GM12874 (cell line): ENCODE measurements at regions not wholly inside any gene's neighbourhood (a gene's known extent, or its start where the extent isn't known, plus 50 kb on each side); places are given as distances from the start of the nearest gene placed in this dataset.

Experiments
- TF ChIP-seq, protein P1 (sequence below): IDR thresholded peaks from 2 replicates; pipeline ENCODE4 v1.5.1; 2011; ENCODE audit warnings: low read depth, mild to moderate bottlenecking, control low read depth, low read length, moderate library complexity; ENCODE audit not compliant: insufficient read depth

DNA sequence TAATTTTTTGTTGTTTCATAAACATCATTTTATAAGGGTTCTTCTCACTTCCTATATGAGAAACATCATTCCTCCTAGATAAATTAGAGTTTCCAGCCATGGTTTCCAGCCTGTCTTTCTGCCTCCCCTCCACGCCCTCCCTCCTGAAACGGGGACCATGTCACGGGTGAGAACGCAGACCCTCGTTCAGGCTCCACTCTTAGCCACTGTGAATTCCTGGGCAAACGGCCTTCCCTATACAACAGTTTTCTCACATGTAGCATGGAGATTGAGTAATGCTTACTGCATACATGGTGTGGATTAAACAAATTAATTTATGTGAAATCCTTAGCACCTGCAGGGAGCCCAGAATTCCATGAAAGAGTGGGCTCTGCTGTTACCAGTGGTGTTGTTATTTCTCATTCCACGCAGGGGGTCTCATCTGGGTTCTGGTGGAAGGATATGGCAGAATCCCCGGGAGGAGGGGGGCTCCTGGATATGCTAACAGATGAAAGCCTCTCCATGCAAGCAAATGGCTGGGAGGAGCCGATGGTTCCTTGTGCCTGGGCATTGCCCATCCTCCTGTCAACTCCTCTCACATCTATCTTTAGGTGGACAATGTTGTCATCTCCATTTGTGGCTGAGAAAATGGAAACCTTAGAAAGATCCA, 54.0 kb upstream of the TWIST2 start:
- TF ChIP-seq, protein P1, sequence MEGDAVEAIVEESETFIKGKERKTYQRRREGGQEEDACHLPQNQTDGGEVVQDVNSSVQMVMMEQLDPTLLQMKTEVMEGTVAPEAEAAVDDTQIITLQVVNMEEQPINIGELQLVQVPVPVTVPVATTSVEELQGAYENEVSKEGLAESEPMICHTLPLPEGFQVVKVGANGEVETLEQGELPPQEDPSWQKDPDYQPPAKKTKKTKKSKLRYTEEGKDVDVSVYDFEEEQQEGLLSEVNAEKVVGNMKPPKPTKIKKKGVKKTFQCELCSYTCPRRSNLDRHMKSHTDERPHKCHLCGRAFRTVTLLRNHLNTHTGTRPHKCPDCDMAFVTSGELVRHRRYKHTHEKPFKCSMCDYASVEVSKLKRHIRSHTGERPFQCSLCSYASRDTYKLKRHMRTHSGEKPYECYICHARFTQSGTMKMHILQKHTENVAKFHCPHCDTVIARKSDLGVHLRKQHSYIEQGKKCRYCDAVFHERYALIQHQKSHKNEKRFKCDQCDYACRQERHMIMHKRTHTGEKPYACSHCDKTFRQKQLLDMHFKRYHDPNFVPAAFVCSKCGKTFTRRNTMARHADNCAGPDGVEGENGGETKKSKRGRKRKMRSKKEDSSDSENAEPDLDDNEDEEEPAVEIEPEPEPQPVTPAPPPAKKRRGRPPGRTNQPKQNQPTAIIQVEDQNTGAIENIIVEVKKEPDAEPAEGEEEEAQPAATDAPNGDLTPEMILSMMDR, result no peak

DNA sequence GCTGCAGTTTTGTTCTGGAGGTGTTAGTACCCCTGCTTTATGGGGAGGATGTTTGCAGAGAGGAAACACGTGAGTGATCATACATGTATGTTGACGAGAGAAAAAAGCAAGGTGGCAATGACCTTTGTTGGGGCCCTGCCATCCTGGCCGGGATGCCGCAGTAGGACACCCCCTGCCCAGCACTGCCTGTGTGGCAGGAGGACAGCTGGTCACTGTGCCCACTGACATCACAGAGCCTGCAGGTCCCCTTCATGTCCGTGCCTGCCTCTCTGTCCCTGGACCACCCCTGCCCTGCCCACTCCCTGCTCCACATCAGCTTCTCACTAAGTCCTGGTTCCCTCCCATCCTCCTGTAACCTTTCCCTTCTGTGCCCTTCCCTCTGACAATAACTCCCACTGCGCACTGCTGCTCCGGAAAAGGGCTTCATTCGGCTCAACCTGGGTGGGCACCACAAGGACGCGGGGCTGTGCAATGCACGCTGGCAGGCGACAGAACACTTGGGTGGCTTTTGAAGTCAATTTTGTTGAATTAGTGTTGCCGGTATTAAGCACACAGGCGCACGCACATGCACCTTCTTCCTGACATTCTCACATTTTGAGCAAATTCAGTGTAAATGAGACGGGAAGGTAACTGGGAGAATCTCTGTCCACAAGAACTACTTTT, 51.5 kb upstream of the TWIST2 start:
- TF ChIP-seq, protein P1, result no peak

DNA sequence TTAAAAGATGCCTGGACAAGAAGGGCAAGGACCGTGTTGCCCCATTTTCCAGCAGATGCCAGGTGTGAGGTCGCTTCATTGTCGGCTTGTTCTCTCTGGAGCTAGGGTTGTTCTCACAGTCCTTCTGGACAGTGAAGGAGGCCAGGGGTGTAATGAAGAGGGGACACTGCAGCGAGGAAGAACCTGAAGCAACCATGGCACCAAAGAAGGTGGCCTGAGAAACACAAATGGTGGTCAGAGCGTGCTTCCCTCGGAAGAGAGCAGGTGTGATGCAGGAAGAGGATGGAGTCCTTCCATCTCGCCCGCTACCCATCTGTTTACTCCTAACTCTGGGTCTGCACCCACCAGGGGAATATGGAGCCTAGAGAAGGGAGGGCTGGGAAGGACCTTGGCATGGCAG, 50.3 kb upstream of the TWIST2 start:
- TF ChIP-seq, protein P1, result no peak
